ENCODE measurements at regions not wholly inside any gene's neighbourhood (a gene's known extent, or its start where the extent isn't known, plus 50 kb on each side); places are given as distances from the start of the nearest gene placed in this dataset.

- TF ChIP-seq POLR2A (IDR thresholded peaks at IDR 0.05): no peak
- TF ChIP-seq CTCF (IDR thresholded peaks at IDR 0.05): no peak
- intact Hi-C loops (cut with DNase I; ENCODE audit: low total_unique reads): no loop called here
These were observed 348.0 kb downstream of the NPR3 start for GRCh38 chr5:33059081-33059480.

GRCh38 chr5:33065131-33065530 is 354.0 kb downstream of the NPR3 start:
- intact Hi-C loops (cut with DNase I; ENCODE audit: low total_unique reads): no loop called here
- H3K4me3 ChIP-seq (ENCODE audit: low read depth, poor library complexity, severe bottlenecking): no peak overlapping the region
- DNase-seq (ENCODE audit: low spot score in 2 of 2): no peak
- WGBS, 2 donors: 64 to 78% methylated on average over 3 of the region's 3 CpGs
- no peak for TF ChIP-seq CTCF (IDR thresholded peaks at IDR 0.05)
- TF ChIP-seq POLR2A (IDR thresholded peaks at IDR 0.05): no peak

More at GRCh38 chr5:33059081-33059480, 348.0 kb downstream of the NPR3 start:
- WGBS, 2 donors: 95 to 96% methylated on average over 3 of the region's 3 CpGs
- no peak for DNase-seq (ENCODE audit: low spot score in 2 of 2)
- no peak overlapping the region for H3K4me3 ChIP-seq (ENCODE audit: low read depth, poor library complexity, severe bottlenecking)

GRCh38 chr5:33067291-33067690 is 356.2 kb downstream of the NPR3 start:
- 25 to 39% methylated on average over 2 of the region's 2 CpGs for WGBS, 2 donors
- H3K4me3 ChIP-seq (ENCODE audit: low read depth, poor library complexity, severe bottlenecking): no peak overlapping the region
- no peak for TF ChIP-seq POLR2A (IDR thresholded peaks at IDR 0.05)
- no peak for TF ChIP-seq CTCF (IDR thresholded peaks at IDR 0.05)
- no peak for DNase-seq (ENCODE audit: low spot score in 2 of 2)
- intact Hi-C loops (cut with DNase I; ENCODE audit: low total_unique reads): no loop called here

- WGBS, 2 donors: 41 to 58% methylated on average over 1 of the region's 1 CpG
- intact Hi-C loops (cut with DNase I; ENCODE audit: low total_unique reads): no loop called here
- TF ChIP-seq CTCF (IDR thresholded peaks at IDR 0.05) (no peak), POLR2A (IDR thresholded peaks at IDR 0.05) (no peak)
- DNase-seq (ENCODE audit: low spot score in 2 of 2): no peak
- no peak overlapping the region for H3K4me3 ChIP-seq (ENCODE audit: low read depth, poor library complexity, severe bottlenecking)
These were observed 357.7 kb downstream of the NPR3 start for GRCh38 chr5:33068786-33069185.

- no peak for TF ChIP-seq POLR2A (IDR thresholded peaks at IDR 0.05)
- intact Hi-C loops (cut with DNase I; ENCODE audit: low total_unique reads): no loop called here
- WGBS, 2 donors: 86 to 93% methylated on average over 4 of the region's 4 CpGs
- no peak overlapping the region for H3K4me3 ChIP-seq (ENCODE audit: low read depth, poor library complexity, severe bottlenecking)
- DNase-seq (ENCODE audit: low spot score in 2 of 2): no peak
These were observed 361.2 kb downstream of the NPR3 start for GRCh38 chr5:33072296-33072695.

- no peak for DNase-seq (ENCODE audit: low spot score in 2 of 2)
- intact Hi-C loops (cut with DNase I; ENCODE audit: low total_unique reads): no loop called here
- 81 to 83% methylated on average over 2 of the region's 2 CpGs for WGBS, 2 donors
- no peak overlapping the region for H3K4me3 ChIP-seq (ENCODE audit: low read depth, poor library complexity, severe bottlenecking)
- no peak for TF ChIP-seq CTCF (IDR thresholded peaks at IDR 0.05)
- no peak for TF ChIP-seq POLR2A (IDR thresholded peaks at IDR 0.05)
These were observed 361.6 kb downstream of the NPR3 start for GRCh38 chr5:33072726-33073125.

Data from lower leg skin (tissue), 4 donors.